Right atrium auricular region (tissue), 2 donors: ENCODE measurements at regions not wholly inside any gene's neighbourhood (a gene's known extent, or its start where the extent isn't known, plus 50 kb on each side); places are given as distances from the start of the nearest gene placed in this dataset.

Experiments
- DNase-seq: peaks from one replicate; pipeline ENCODE4 v3.0.0-alpha.2; 2019; ENCODE audit warnings: low spot score
- H3K27ac ChIP-seq, 2 donors: fragments of 200-600 bp; sonication (generic); 1 replicate in 1 of 2; 2 replicates in 1 of 2; pipeline ENCODE4 v1.5.1; 2016 to 2019
- H3K27me3 ChIP-seq, 2 donors: fragments of 200-600 bp; sonication (generic); one replicate each; pipeline versions ENCODE4 v1.5.1 to v1.6.0; 2017 to 2019
- H3K36me3 ChIP-seq: fragments of 200-600 bp; sonication (generic); one replicate; pipeline ENCODE4 v1.5.1; 2016
- H3K4me1 ChIP-seq, 2 donors: fragments of 200-600 bp; sonication (generic); one replicate each; pipeline versions ENCODE4 v1.5.1 to v1.6.0; 2017 to 2019
- H3K4me3 ChIP-seq, 2 donors: fragments of 200-600 bp; sonication (generic); 1 replicate in 1 of 2; 2 replicates in 1 of 2; pipeline ENCODE4 v1.5.1; 2017 to 2019; ENCODE audit warnings: mild to moderate bottlenecking in 1 of 2, moderate library complexity in 1 of 2
- H3K9me3 ChIP-seq, 2 donors: fragments of 200-600 bp; sonication (generic); one replicate each; pipeline ENCODE4 v1.5.1; 2019
- CTCF ChIP-seq, 2 donors: fragments of 200-600 bp; sonication (generic); IDR thresholded peaks; one replicate each; pipeline ENCODE4 v1.5.1; 2019; ENCODE audit warnings: antibody characterized with exemption in 2 of 2

GRCh38 chr9:7862170-7862569 is 62.6 kb upstream of the DMAC1 start:
- Histone ChIP-seq H3K27ac (no peak overlapping the region), H3K4me3 (no peak overlapping the region), H3K9me3 (no peaks in the 10 kb centered on the region), H3K4me1 (no peaks in the 10 kb centered on the region), H3K36me3 (no peaks in the 10 kb centered on the region), H3K27me3 (no peaks in the 10 kb centered on the region)
- TF ChIP-seq CTCF (IDR thresholded peaks at IDR 0.05), result no peak
- DNase-seq, result no peak

GRCh38 chr9:7861086-7861485 is 61.5 kb upstream of the DMAC1 start:
- Histone ChIP-seq H3K4me1 (no peaks in the 10 kb centered on the region), H3K9me3 (no peaks in the 10 kb centered on the region), H3K27me3 (no peaks in the 10 kb centered on the region), H3K27ac (no peak overlapping the region), H3K4me3 (no peak overlapping the region), H3K36me3 (no peaks in the 10 kb centered on the region)
- TF ChIP-seq CTCF (IDR thresholded peaks at IDR 0.05), result no peak
- DNase-seq, result no peak

GRCh38 chr9:7860335-7860709 is 60.7 kb upstream of the DMAC1 start:
- H3K27ac ChIP-seq, result no peak overlapping the region
- DNase-seq, result no peak
- TF ChIP-seq CTCF (IDR thresholded peaks at IDR 0.05), result no peak
- no peak overlapping the region for H3K4me3 ChIP-seq
- H3K36me3 ChIP-seq, result no peaks in the 10 kb centered on the region
- no peaks in the 10 kb centered on the region for H3K9me3 ChIP-seq
- no peaks in the 10 kb centered on the region for H3K27me3 ChIP-seq
- no peaks in the 10 kb centered on the region for H3K4me1 ChIP-seq

- TF ChIP-seq CTCF (IDR thresholded peaks at IDR 0.05), result no peak
- no peak overlapping the region for H3K4me3 ChIP-seq
- H3K9me3 ChIP-seq, result no peaks in the 10 kb centered on the region
- no peak overlapping the region for H3K27ac ChIP-seq
- no peaks in the 10 kb centered on the region for H3K27me3 ChIP-seq
- H3K4me1 ChIP-seq, result no peaks in the 10 kb centered on the region
- no peaks in the 10 kb centered on the region for H3K36me3 ChIP-seq
- no peak for DNase-seq
Measured at GRCh38 chr9:7859701-7860334, 60.2 kb upstream of the DMAC1 start.

- no peak overlapping the region for H3K27ac ChIP-seq
- H3K4me1 ChIP-seq, result no peaks in the 10 kb centered on the region
- DNase-seq, result no peak
- H3K4me3 ChIP-seq, result no peak overlapping the region
- no peaks in the 10 kb centered on the region for H3K36me3 ChIP-seq
- TF ChIP-seq CTCF (IDR thresholded peaks at IDR 0.05), result no peak
- H3K27me3 ChIP-seq, result no peaks in the 10 kb centered on the region
- no peaks in the 10 kb centered on the region for H3K9me3 ChIP-seq
Measured at GRCh38 chr9:7858166-7858565, 58.6 kb upstream of the DMAC1 start.

GRCh38 chr9:7854763-7855162 is 55.2 kb upstream of the DMAC1 start:
- no peak for DNase-seq
- no peaks in the 10 kb centered on the region for H3K36me3 ChIP-seq
- H3K4me3 ChIP-seq, result no peak overlapping the region
- H3K27me3 ChIP-seq, result no peaks in the 10 kb centered on the region
- no peaks in the 10 kb centered on the region for H3K4me1 ChIP-seq
- no peaks in the 10 kb centered on the region for H3K9me3 ChIP-seq
- no peak overlapping the region for H3K27ac ChIP-seq
- no peak for TF ChIP-seq CTCF (IDR thresholded peaks at IDR 0.05)
